Activated CD8-positive, alpha-beta memory T cell treated with anti-CD3 and anti-CD28 coated beads, Interleukin-2, amount 10 ng/mL, durations not matched to agents 7 days and 5 days (primary cell): ENCODE measurements at regions not wholly inside any gene's neighbourhood (a gene's known extent, or its start where the extent isn't known, plus 50 kb on each side); places are given as distances from the start of the nearest gene placed in this dataset.

Experiments
- ATAC-seq: fragments of 150-1000 bp; cut with Tn5 transposase; one replicate; pipeline ENCODE4 v1.10.0; 2021; ENCODE audit warnings: moderate library complexity
- CTCF ChIA-PET: fragments of 350-600 bp; sonication (Branson Sonifier 250); formaldehyde crosslinking; loops from one replicate; lab custom pipeline; 2021; ENCODE audit warnings: antibody characterized with exemption; lab: Charles Lee
- DNase-seq: peaks from one replicate; pipeline ENCODE4 v3.0.0-alpha.2; 2020
- H3K27ac Mint-ChIP-seq: one replicate; pipeline ENCODE4 v1.8.0; 2021; ENCODE audit warnings: mild to moderate bottlenecking, mixed read lengths
- H3K27me3 Mint-ChIP-seq: one replicate; pipeline ENCODE4 v1.8.0; 2021; ENCODE audit warnings: mixed read lengths
- H3K36me3 Mint-ChIP-seq: one replicate; pipeline ENCODE4 v1.8.0; 2021; ENCODE audit warnings: mild to moderate bottlenecking, mixed read lengths
- H3K4me1 Mint-ChIP-seq: one replicate; pipeline ENCODE4 v1.8.0; 2021; ENCODE audit warnings: mixed read lengths
- H3K4me3 Mint-ChIP-seq: one replicate; pipeline ENCODE4 v1.8.0; 2021; ENCODE audit warnings: mild to moderate bottlenecking, moderate library complexity, mixed read lengths
- H3K9me3 Mint-ChIP-seq: one replicate; pipeline ENCODE4 v1.8.0; 2022; ENCODE audit warnings: low read depth, mixed read lengths

- ATAC-seq (no peak), DNase-seq (no peak)
- CTCF ChIA-PET: no interaction called here
- Mint-ChIP-seq H3K36me3 (no peaks in the 10 kb centered on the region), H3K27me3 (peaks cover 25% of the 10 kb centered on the region), H3K4me1 (no peaks in the 10 kb centered on the region), H3K4me3 (no peak overlapping the region), H3K9me3 (no peaks in the 10 kb centered on the region), H3K27ac (no peak overlapping the region)
Measured at GRCh38 chr10:2933924-2934323, 133.4 kb upstream of the PFKP start.

DNA sequence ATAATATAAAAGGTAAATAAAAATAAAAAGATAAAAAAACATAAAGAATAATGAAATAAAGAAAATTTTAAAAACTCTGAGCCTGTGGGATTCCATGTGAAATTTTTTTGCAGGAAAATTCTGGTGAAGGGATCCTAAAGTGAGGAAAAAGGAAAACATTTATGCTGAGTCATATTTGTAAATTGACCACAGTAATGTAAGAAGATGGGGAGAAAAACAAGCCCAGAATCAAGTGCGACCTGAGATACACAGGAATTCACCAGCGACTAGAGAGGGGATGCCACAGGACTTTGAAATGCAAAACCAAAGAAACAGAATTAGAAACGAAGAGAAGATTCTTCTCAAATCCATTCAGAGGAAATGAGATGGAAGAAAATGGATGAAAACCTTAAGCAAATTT is 133.8 kb upstream of the PFKP start:
- CTCF ChIA-PET: no interaction called here
- no peak for ATAC-seq
- no peak overlapping the region for H3K4me3 Mint-ChIP-seq
- H3K27ac Mint-ChIP-seq: no peak overlapping the region
- no peaks in the 10 kb centered on the region for H3K36me3 Mint-ChIP-seq
- no peak for DNase-seq
- no peaks in the 10 kb centered on the region for H3K4me1 Mint-ChIP-seq
- no peaks in the 10 kb centered on the region for H3K9me3 Mint-ChIP-seq
- peaks cover 24% of the 10 kb centered on the region for H3K27me3 Mint-ChIP-seq

DNA sequence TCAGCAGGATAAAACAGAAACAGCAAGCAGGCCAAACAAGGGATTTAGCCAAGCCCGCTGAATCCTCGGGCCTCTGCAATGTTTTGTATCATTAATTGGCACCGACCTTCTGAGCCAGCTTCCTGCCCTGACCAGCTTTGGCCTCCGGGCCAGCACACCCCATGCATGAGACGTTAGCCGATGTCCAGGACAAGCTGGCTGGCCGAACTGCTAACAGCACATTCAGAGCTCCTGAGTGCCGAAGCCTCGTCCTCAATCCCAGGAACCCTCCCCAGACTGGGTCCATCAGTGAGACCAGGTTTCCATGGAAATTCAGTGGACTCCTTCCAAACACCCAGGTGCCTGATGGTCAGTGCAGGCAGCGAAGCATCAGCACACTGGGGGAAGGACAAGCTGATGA is 134.3 kb upstream of the PFKP start:
- Mint-ChIP-seq H3K36me3 (no peaks in the 10 kb centered on the region), H3K27me3 (peaks cover 23% of the 10 kb centered on the region), H3K4me1 (no peaks in the 10 kb centered on the region), H3K4me3 (no peak overlapping the region), H3K9me3 (no peaks in the 10 kb centered on the region), H3K27ac (no peak overlapping the region)
- no peak for ATAC-seq
- DNase-seq: no peak
- CTCF ChIA-PET: no interaction called here

- Mint-ChIP-seq H3K27me3 (peaks cover 22% of the 10 kb centered on the region), H3K36me3 (no peaks in the 10 kb centered on the region), H3K4me3 (no peak overlapping the region), H3K9me3 (no peaks in the 10 kb centered on the region), H3K4me1 (peaks cover 3% of the 10 kb centered on the region), H3K27ac (no peak overlapping the region)
- ATAC-seq (no peak), DNase-seq (no peak)
- CTCF ChIA-PET: interaction anchor here (2.4 kb wide), 1 partner anchor 114 kb away, joined by 13 read pairs; no protein-coding TSS in a partner anchor
Measured at GRCh38 chr10:2929480-2930258, 137.7 kb upstream of the PFKP start.

DNA sequence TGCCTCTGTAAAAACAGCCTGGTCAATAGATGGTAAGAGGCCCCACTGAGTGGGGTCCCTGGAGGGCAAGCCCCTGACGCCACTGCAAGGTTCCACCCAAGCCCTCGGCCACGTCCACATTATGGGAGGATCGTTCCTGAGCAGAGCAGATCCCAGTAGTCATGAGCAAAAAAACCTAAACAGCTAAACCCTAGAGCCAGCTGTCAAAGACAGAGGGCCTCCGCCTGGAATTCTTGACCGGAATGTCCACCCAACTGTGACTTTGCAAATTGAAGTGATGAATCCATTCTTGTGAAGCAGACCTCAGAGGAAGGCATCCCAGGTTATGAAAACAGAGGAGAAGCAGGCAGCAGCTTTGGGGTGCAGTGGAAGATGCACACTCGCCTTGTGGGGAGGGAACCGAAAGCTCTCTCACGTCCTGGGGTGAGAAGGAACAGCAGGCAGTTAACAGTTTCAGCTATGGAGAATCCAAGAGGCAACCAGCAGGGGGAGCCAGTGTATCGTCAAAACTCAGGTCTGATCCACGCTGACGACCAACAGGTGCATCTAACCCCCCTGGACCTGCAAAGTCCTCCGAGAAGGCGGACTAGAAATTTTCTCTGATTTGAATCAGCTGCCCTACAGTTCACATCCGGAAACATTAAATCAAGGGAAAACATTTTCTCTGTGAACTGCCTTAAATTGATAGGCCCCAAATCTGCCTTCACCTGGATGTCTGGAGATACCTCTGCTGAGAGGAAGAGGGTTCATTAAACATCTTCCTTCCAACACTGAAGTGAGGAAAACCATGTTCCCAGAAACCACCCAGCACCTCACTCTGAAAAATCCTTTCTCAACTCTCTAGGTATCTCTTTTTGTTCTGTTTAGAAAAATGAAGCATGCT is 139.1 kb upstream of the PFKP start:
- H3K27ac Mint-ChIP-seq: no peak overlapping the region
- DNase-seq: peak; percentile 77

DNA sequence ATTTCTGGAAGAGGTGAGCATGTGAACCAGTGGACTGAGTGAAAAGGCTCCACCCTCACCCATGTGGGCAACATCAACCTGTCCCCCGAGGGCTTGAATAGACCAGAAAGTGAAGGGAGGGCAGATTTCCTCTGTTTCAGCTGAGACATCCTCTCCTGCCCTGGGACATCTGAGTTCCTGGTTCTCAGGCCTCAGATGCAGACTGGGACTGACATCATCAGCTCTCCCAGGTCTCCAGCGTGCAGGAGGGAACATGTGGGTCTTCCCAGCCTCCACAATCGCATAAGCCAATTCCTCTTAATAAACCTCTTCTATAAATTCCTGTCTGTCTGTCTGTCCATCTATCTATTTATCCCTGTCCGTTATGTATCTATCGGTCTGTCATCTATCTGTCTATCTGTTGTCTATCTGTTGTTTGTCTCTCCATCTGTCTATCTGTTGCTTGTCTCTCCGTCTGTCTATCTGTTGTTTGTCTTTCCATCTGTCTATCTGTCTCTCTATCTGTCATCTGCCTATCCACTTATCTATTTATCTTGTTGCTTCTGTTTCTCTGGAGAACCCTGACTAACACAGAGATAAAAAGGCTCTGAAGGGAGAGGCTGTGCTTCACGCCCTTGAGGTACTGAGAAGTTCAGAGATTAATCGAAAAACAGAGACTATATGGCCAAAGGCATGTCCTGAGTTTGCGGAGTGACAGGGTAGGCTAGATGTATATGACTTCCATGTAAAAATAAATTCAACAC is 140.3 kb upstream of the PFKP start:
- H3K4me3 Mint-ChIP-seq: no peak overlapping the region
- CTCF ChIA-PET: no interaction called here
- H3K36me3 Mint-ChIP-seq: no peaks in the 10 kb centered on the region
- DNase-seq (no peak), ATAC-seq (no peak)
- peaks cover 7% of the 10 kb centered on the region for H3K4me1 Mint-ChIP-seq
- H3K9me3 Mint-ChIP-seq: no peaks in the 10 kb centered on the region
- H3K27me3 Mint-ChIP-seq: peaks cover 22% of the 10 kb centered on the region
- no peak overlapping the region for H3K27ac Mint-ChIP-seq

More for the DNA sequence above, 139.1 kb upstream of the PFKP start:
- Mint-ChIP-seq H3K36me3 (no peaks in the 10 kb centered on the region), H3K27me3 (peaks cover 22% of the 10 kb centered on the region), H3K4me3 (no peak overlapping the region), H3K9me3 (no peaks in the 10 kb centered on the region), H3K4me1 (peaks cover 6% of the 10 kb centered on the region)
- ATAC-seq: peak; percentile 80
- CTCF ChIA-PET: interaction anchor here (0.6 to 2.4 kb wide), 11 partner anchors 8 to 270 kb away, joined by 3 to 13 read pairs (median 3); no protein-coding TSS in a partner anchor

DNA sequence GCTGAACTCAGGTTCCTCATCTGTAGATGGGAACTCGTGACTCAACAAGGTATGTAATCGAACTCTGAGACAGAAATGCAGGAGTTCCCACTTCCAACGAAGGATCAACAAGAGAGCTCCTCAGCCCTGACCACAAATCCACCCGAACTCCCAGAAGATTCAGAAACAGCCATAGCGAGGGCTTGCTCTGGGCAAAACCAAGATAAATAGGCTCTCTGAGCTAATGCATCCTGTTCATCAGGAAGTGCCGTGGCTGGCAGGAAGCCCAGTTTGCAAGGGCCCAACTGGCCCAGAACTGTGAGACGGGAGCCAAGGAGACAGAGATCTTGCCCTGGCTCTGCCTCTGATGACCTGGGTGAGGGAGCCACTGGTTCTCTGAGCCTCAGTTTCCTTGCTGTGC is 141.7 kb upstream of the PFKP start:
- Mint-ChIP-seq H3K36me3 (no peaks in the 10 kb centered on the region), H3K27ac (no peak overlapping the region), H3K4me3 (no peak overlapping the region), H3K9me3 (no peaks in the 10 kb centered on the region), H3K4me1 (peaks cover 7% of the 10 kb centered on the region), H3K27me3 (peaks cover 26% of the 10 kb centered on the region)
- no peak for DNase-seq
- ATAC-seq: no peak
- CTCF ChIA-PET: interaction anchor here (0.8 kb wide), 1 partner anchor 26 kb away, joined by 3 read pairs; no protein-coding TSS in a partner anchor

DNA sequence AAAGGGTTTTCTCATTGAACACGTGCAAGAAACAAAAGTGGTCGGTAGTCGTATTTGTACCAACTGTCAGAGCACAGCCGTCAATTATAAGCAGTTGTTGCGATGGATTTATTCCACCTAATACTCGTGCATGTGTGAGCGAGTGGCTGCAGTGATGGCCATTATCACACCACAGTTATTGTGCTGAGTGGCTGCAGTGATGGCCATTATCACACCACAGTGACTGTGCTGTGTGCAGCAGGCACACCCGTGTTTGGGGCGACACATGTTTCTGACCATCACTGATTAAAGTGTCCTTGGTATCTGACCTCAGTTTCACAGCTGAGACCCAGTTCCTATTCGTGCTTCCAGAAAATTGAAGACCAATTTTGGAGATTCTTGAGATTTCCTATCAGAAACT is 142.9 kb upstream of the PFKP start:
- Mint-ChIP-seq H3K27ac (no peak overlapping the region), H3K9me3 (no peaks in the 10 kb centered on the region), H3K4me3 (no peak overlapping the region), H3K36me3 (no peaks in the 10 kb centered on the region), H3K27me3 (peaks cover 30% of the 10 kb centered on the region), H3K4me1 (peaks cover 7% of the 10 kb centered on the region)
- DNase-seq: no peak
- ATAC-seq: no peak
- CTCF ChIA-PET: no interaction called here

DNA sequence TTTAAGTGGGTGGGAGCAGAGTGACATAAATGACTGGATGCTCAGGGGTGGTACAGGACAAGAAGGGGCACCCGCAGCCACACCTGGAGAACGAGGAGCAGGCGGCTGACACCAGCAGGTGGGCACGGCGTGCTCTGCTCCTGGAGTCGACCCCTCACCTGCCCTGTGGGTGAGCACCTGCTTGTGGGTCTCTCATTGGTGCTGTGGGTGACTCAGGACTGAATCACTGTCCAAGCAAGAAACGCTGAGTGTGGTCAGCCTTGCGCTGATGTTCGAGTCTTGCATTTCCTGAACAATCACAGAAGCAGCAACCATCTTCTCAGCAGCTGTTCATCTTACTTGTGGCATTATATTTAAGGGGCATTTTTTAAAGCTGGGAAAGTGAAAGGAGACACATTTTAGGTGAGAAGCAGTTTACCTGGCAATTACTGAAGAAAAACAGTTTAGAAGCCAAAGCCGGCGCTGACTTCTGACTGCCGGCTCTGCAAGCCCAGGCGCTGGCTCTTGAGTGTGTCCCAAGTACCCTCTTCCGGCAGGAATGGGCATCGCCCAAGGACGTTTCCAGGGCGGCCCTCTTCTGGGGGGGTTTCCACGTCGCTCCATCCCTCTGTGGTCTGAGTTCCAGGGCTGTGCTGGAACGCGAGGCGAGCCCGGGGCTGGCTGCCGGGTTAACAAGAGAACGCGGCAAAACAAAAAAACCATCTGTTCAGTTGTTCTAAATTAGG is 145.2 kb upstream of the PFKP start:
- Mint-ChIP-seq H3K4me3 (no peak overlapping the region), H3K9me3 (no peaks in the 10 kb centered on the region), H3K36me3 (no peaks in the 10 kb centered on the region), H3K27ac (no peak overlapping the region), H3K4me1 (peaks cover 7% of the 10 kb centered on the region), H3K27me3 (peaks cover 28% of the 10 kb centered on the region)
- ATAC-seq: no peak
- CTCF ChIA-PET: no interaction called here
- no peak for DNase-seq

DNA sequence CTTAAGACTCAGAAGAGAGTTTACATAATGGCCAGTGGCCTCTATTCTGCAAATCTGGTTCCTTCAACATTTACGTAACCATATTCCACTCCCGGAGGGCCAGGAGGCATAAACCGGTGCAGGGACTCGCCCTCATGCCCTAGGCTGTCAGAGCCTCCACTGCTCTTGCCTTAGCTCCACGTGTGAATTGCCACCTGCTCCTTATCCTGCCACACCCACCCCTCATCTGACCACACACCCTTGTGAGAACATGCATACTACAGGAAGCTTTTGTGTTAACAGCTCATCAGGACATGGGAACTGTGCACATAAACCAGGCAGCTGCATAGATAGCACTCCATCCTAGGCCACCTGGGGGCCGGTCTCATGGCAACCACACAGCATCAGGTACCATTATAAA is 146.7 kb upstream of the PFKP start:
- H3K27ac Mint-ChIP-seq: no peak overlapping the region
- DNase-seq (no peak), ATAC-seq (no peak)
- peaks cover 3% of the 10 kb centered on the region for H3K4me1 Mint-ChIP-seq
- peaks cover 23% of the 10 kb centered on the region for H3K27me3 Mint-ChIP-seq
- no peaks in the 10 kb centered on the region for H3K9me3 Mint-ChIP-seq
- H3K4me3 Mint-ChIP-seq: no peak overlapping the region
- H3K36me3 Mint-ChIP-seq: no peaks in the 10 kb centered on the region
- CTCF ChIA-PET: interaction anchor here (1.0 kb wide), 1 partner anchor 8 kb away, joined by 4 read pairs; no protein-coding TSS in a partner anchor

DNA sequence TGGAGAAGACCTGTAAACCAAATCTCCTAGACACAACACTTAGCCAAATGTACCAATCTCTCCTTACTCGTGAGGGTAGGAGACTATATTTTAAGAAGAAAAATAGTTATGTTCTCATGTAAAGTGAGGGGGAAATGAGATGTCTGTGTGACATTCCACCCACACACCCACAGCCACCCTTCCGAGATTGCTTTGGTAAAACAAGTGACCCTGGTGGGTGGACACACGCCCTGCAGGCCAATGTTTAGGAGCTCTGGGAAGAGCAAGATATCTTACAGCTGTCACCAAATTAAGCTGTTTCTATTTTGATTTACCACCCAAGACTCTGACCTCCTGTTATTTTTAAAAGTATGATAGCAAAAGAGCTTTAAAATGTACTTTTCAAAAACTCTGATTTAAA is 147.2 kb upstream of the PFKP start:
- Mint-ChIP-seq H3K27me3 (peaks cover 21% of the 10 kb centered on the region), H3K4me1 (peaks cover 3% of the 10 kb centered on the region), H3K9me3 (no peaks in the 10 kb centered on the region), H3K4me3 (no peak overlapping the region), H3K27ac (no peak overlapping the region), H3K36me3 (no peaks in the 10 kb centered on the region)
- DNase-seq (no peak), ATAC-seq (no peak)
- CTCF ChIA-PET: interaction anchor here (1.0 kb wide), 2 partner anchors 8 to 18 kb away, joined by 3 to 4 read pairs; no protein-coding TSS in a partner anchor

DNA sequence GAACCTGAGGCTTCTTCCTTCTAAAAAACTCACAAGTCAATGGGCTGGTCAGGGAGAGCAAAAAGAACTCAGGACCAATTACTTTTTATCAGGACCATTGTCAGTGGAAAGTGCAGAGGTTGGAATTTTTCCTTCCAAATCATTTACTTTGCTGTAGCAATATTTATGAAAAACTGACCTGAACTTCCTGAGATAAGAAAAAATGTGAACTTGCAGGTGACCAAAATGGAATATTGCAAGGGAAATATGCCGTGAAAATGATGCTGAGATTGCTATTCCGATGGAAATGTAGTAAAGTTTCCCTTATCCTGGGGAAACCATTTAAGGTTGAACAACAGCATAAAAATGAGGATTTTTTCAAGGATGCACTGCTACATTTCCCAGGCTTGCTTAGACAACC is 148.3 kb upstream of the PFKP start:
- H3K36me3 Mint-ChIP-seq: no peaks in the 10 kb centered on the region
- CTCF ChIA-PET: no interaction called here
- no peak overlapping the region for H3K27ac Mint-ChIP-seq

More for the DNA sequence above, 148.3 kb upstream of the PFKP start:
- Mint-ChIP-seq H3K4me3 (no peak overlapping the region), H3K4me1 (peaks cover 3% of the 10 kb centered on the region), H3K27me3 (peaks cover 19% of the 10 kb centered on the region), H3K9me3 (no peaks in the 10 kb centered on the region)
- ATAC-seq (no peak), DNase-seq (no peak)
